ENCODE measurements at regions not wholly inside any gene's neighbourhood (a gene's known extent, or its start where the extent isn't known, plus 50 kb on each side); places are given as distances from the start of the nearest gene placed in this dataset.
"Not testable (repeated sequence)": the region's sequence is repeated elsewhere in the genome, so short reads cannot be mapped to it uniquely, and the experiment has no call there.

- Histone ChIP-seq H3K27me3 (ENCODE audit: insufficient read depth, insufficient read length) (no peaks in the 10 kb centered on the region), H3K4me1 (ENCODE audit: insufficient read depth, insufficient read length) (no peaks in the 10 kb centered on the region), H3K36me3 (ENCODE audit: insufficient read depth, insufficient read length, low read length) (no peaks in the 10 kb centered on the region), H3K9ac (ENCODE audit: insufficient read length, low read depth) (no peak overlapping the region), H3K4me3 (ENCODE audit: insufficient read length, low read depth) (no peak overlapping the region), H3K9me3 (ENCODE audit: insufficient read depth, low read length) (peaks cover 21% of the 10 kb centered on the region)
- TF ChIP-seq ZNF274 (IDR thresholded peaks at IDR 0.05; ENCODE audit: low read depth, low read length) = no peak
- no peak for DNase-seq (ENCODE audit: low read depth, low spot score)
Observed at GRCh38 chr7:156368053-156368843, 272.3 kb upstream of the RNF32 start.

GRCh38 chr7:156363751-156364150 lies 276.8 kb upstream of the RNF32 start:
- TF ChIP-seq SUZ12 (IDR thresholded peaks at IDR 0.05; ENCODE audit: extremely low read depth, insufficient read depth, insufficient read length) (no peak), ZNF274 (IDR thresholded peaks at IDR 0.05; ENCODE audit: low read depth, low read length) (no peak), YY1 (IDR thresholded peaks at IDR 0.05; ENCODE audit: insufficient read depth, insufficient read length) (no peak)
- Histone ChIP-seq H3K4me3 (ENCODE audit: insufficient read length, low read depth) (no peak overlapping the region), H3K9me3 (ENCODE audit: insufficient read depth, low read length) (peaks cover 18% of the 10 kb centered on the region; the same call in 1 of the 2 replicates), H3K9ac (ENCODE audit: insufficient read length, low read depth) (no peak overlapping the region), H3K27me3 (ENCODE audit: insufficient read depth, insufficient read length) (no peaks in the 10 kb centered on the region), H3K4me1 (ENCODE audit: insufficient read depth, insufficient read length) (no peaks in the 10 kb centered on the region), H3K36me3 (ENCODE audit: insufficient read depth, insufficient read length, low read length) (no peaks in the 10 kb centered on the region)
- no peak for DNase-seq (ENCODE audit: low read depth, low spot score)

- no peak for TF ChIP-seq SUZ12 (IDR thresholded peaks at IDR 0.05; ENCODE audit: extremely low read depth, insufficient read depth, insufficient read length)
- no peak for TF ChIP-seq ZNF274 (IDR thresholded peaks at IDR 0.05; ENCODE audit: low read depth, low read length)
- TF ChIP-seq YY1 (IDR thresholded peaks at IDR 0.05; ENCODE audit: insufficient read depth, insufficient read length) = no peak
- H3K9me3 ChIP-seq (ENCODE audit: insufficient read depth, low read length) = peaks cover 18% of the 10 kb centered on the region; the same call in 1 of the 2 replicates
- H3K36me3 ChIP-seq (ENCODE audit: insufficient read depth, insufficient read length, low read length) = no peaks in the 10 kb centered on the region
- no peaks in the 10 kb centered on the region for H3K27me3 ChIP-seq (ENCODE audit: insufficient read depth, insufficient read length)
- no peak overlapping the region for H3K9ac ChIP-seq (ENCODE audit: insufficient read length, low read depth)
- no peak for DNase-seq (ENCODE audit: low read depth, low spot score)
- H3K4me3 ChIP-seq (ENCODE audit: insufficient read length, low read depth) = no peak overlapping the region
- no peaks in the 10 kb centered on the region for H3K4me1 ChIP-seq (ENCODE audit: insufficient read depth, insufficient read length)
Observed at GRCh38 chr7:156360835-156361234, 279.7 kb upstream of the RNF32 start.

- no peaks in the 10 kb centered on the region for H3K4me1 ChIP-seq (ENCODE audit: insufficient read depth, insufficient read length)
- no peak overlapping the region for H3K9ac ChIP-seq (ENCODE audit: insufficient read length, low read depth)
- TF ChIP-seq SUZ12 (IDR thresholded peaks at IDR 0.05; ENCODE audit: extremely low read depth, insufficient read depth, insufficient read length) (no peak), YY1 (IDR thresholded peaks at IDR 0.05; ENCODE audit: insufficient read depth, insufficient read length) (no peak), ZNF274 (IDR thresholded peaks at IDR 0.05; ENCODE audit: low read depth, low read length) (no peak)
- DNase-seq (ENCODE audit: low read depth, low spot score) = no peak
- peaks cover 18% of the 10 kb centered on the region; the same call in 1 of the 2 replicates for H3K9me3 ChIP-seq (ENCODE audit: insufficient read depth, low read length)
- no peaks in the 10 kb centered on the region for H3K27me3 ChIP-seq (ENCODE audit: insufficient read depth, insufficient read length)
- H3K36me3 ChIP-seq (ENCODE audit: insufficient read depth, insufficient read length, low read length) = no peaks in the 10 kb centered on the region
- no peak overlapping the region for H3K4me3 ChIP-seq (ENCODE audit: insufficient read length, low read depth)
Observed at GRCh38 chr7:156356551-156356950, 284.0 kb upstream of the RNF32 start.

- H3K36me3 ChIP-seq (ENCODE audit: insufficient read depth, insufficient read length, low read length) = no peaks in the 10 kb centered on the region
- no peaks in the 10 kb centered on the region for H3K9me3 ChIP-seq (ENCODE audit: insufficient read depth, low read length)
- no peaks in the 10 kb centered on the region for H3K4me1 ChIP-seq (ENCODE audit: insufficient read depth, insufficient read length)
- H3K4me3 ChIP-seq (ENCODE audit: insufficient read length, low read depth) = no peak overlapping the region
- TF ChIP-seq YY1 (IDR thresholded peaks at IDR 0.05; ENCODE audit: insufficient read depth, insufficient read length) = no peak
- no peak for TF ChIP-seq SUZ12 (IDR thresholded peaks at IDR 0.05; ENCODE audit: extremely low read depth, insufficient read depth, insufficient read length)
- no peak for TF ChIP-seq ZNF274 (IDR thresholded peaks at IDR 0.05; ENCODE audit: low read depth, low read length)
- no peak overlapping the region for H3K9ac ChIP-seq (ENCODE audit: insufficient read length, low read depth)
- H3K27me3 ChIP-seq (ENCODE audit: insufficient read depth, insufficient read length) = no peaks in the 10 kb centered on the region
- DNase-seq (ENCODE audit: low read depth, low spot score) = no peak
Observed at GRCh38 chr7:156353352-156353751, 287.2 kb upstream of the RNF32 start.

GRCh38 chr7:156347703-156348248 lies 292.8 kb upstream of the RNF32 start:
- not testable (repeated sequence) for H3K4me1 ChIP-seq (ENCODE audit: insufficient read depth, insufficient read length); H3K9ac ChIP-seq (ENCODE audit: insufficient read length, low read depth); H3K4me3 ChIP-seq (ENCODE audit: insufficient read length, low read depth); H3K9me3 ChIP-seq (ENCODE audit: insufficient read depth, low read length); H3K36me3 ChIP-seq (ENCODE audit: insufficient read depth, insufficient read length, low read length); H3K27me3 ChIP-seq (ENCODE audit: insufficient read depth, insufficient read length); DNase-seq (ENCODE audit: low read depth, low spot score)

- TF ChIP-seq ZNF274 (IDR thresholded peaks at IDR 0.05; ENCODE audit: low read depth, low read length) (no peak), YY1 (IDR thresholded peaks at IDR 0.05; ENCODE audit: insufficient read depth, insufficient read length) (no peak), SUZ12 (IDR thresholded peaks at IDR 0.05; ENCODE audit: extremely low read depth, insufficient read depth, insufficient read length) (no peak)
- no peaks in the 10 kb centered on the region for H3K27me3 ChIP-seq (ENCODE audit: insufficient read depth, insufficient read length)
- H3K9ac ChIP-seq (ENCODE audit: insufficient read length, low read depth) = no peak overlapping the region
- no peaks in the 10 kb centered on the region for H3K9me3 ChIP-seq (ENCODE audit: insufficient read depth, low read length)
- no peaks in the 10 kb centered on the region for H3K36me3 ChIP-seq (ENCODE audit: insufficient read depth, insufficient read length, low read length)
- no peak overlapping the region for H3K4me3 ChIP-seq (ENCODE audit: insufficient read length, low read depth)
- no peak for DNase-seq (ENCODE audit: low read depth, low spot score)
- no peaks in the 10 kb centered on the region for H3K4me1 ChIP-seq (ENCODE audit: insufficient read depth, insufficient read length)
Observed at GRCh38 chr7:156347132-156347531, 293.4 kb upstream of the RNF32 start.
